GM12878 (cell line): ENCODE measurements at regions not wholly inside any gene's neighbourhood (a gene's known extent, or its start where the extent isn't known, plus 50 kb on each side); places are given as distances from the start of the nearest gene placed in this dataset.

ENCODE experiments used
- ATAC-seq: fragments of 200-7000 bp; cut with Tn5 transposase; 3 replicates; pipeline ENCODE4 v1.9.1; 2020; ENCODE audit warnings: mild to moderate bottlenecking, moderate library complexity
- BruUV-seq: library from RNA; stranded (reverse); fragments of 400-500 nt; replicated peaks from 2 replicates; lab custom pipeline; 2021; lab: Mats Ljungman, UMichigan
- CTCF ChIA-PET: fragments of 300-600 bp; sonication (Branson Sonifier 250); formaldehyde crosslinking; extraction: SDS; loops from one replicate; lab custom pipeline; 2021; ENCODE audit warnings: inconsistent platforms; lab: Yijun Ruan, JAX
- POLR2A ChIA-PET: fragments of 350-600 bp; formaldehyde crosslinking; extraction: SDS; loops from one replicate; lab custom pipeline; 2021; ENCODE audit warnings: inconsistent platforms; lab: Charles Lee
- RAD21 ChIA-PET: fragments of 300-600 bp; sonication (Branson Sonifier 250); formaldehyde crosslinking; loops from one replicate; lab custom pipeline; 2023; ENCODE audit warnings: antibody characterized with exemption; ENCODE audit not compliant: unreplicated experiment; lab: Charles Lee
- SMC1A ChIA-PET: fragments of 300-600 bp; sonication (Branson Sonifier 250); formaldehyde crosslinking; loops from one replicate; lab custom pipeline; 2023; ENCODE audit not compliant: unreplicated experiment, uncharacterized antibody; lab: Charles Lee
- DNase-seq: peaks from one replicate; pipeline ENCODE4 v3.0.0-alpha.2; 2011; ENCODE audit warnings: low read depth, low spot score
- FAIRE-seq: peaks from 3 replicates; lab custom pipeline; 2011; peaks lifted over from hg19 to GRCh38; lab: Jason Lieb, UNC
- H2AFZ ChIP-seq: 2 replicates; pipeline ENCODE4 v1.6.0; 2011; ENCODE audit warnings: low read depth, low read length, control low read depth; ENCODE audit not compliant: control insufficient read depth
- H3K27ac ChIP-seq: 2 replicates; pipeline ENCODE4 v1.5.1; 2011; ENCODE audit warnings: control low read depth; ENCODE audit not compliant: control insufficient read depth, insufficient read depth
- H3K27me3 ChIP-seq, 2 experiments: replicated peaks in 1 of 2; 2 replicates each; pipeline versions ENCODE4 v1.6.0 to v1.6.1; 2011; ENCODE audit warnings: low read length in 1 of 2; ENCODE audit not compliant: control insufficient read depth in 2 of 2, insufficient read depth in 2 of 2
- H3K36me3 ChIP-seq, 2 experiments: 2 replicates each; pipeline ENCODE4 v1.5.1; 2011; ENCODE audit warnings: low read length in 1 of 2; ENCODE audit not compliant: control insufficient read depth in 2 of 2, insufficient read depth in 2 of 2
- H3K4me1 ChIP-seq: 2 replicates; pipeline ENCODE4 v1.6.1; 2011; ENCODE audit warnings: mild to moderate bottlenecking, low read length, moderate library complexity, mixed read lengths; ENCODE audit not compliant: control insufficient read depth, insufficient read depth
- H3K4me2 ChIP-seq: 2 replicates; pipeline ENCODE4 v1.6.0; 2011; ENCODE audit warnings: control low read depth; ENCODE audit not compliant: control insufficient read depth, insufficient read depth
- H3K4me3 ChIP-seq: fragments of 200-600 bp; sonication (generic); 2 replicates; pipeline ENCODE4 v1.5.1; 2016
- H3K79me2 ChIP-seq: 2 replicates; pipeline ENCODE4 v1.6.0; 2011; ENCODE audit warnings: low read length; ENCODE audit not compliant: control insufficient read depth, insufficient read depth
- H3K9ac ChIP-seq: 2 replicates; pipeline ENCODE4 v1.8.0; 2011; ENCODE audit warnings: low read length, control low read depth, mixed read lengths; ENCODE audit not compliant: control insufficient read depth, insufficient read depth
- H3K9me3 ChIP-seq: replicated peaks from 3 replicates; pipeline ENCODE4 v1.5.1; 2011; ENCODE audit warnings: mild to moderate bottlenecking, low read length; ENCODE audit not compliant: control insufficient read depth, insufficient read depth
- H4K20me1 ChIP-seq: 2 replicates; pipeline ENCODE4 v1.6.0; 2011; ENCODE audit not compliant: control insufficient read depth, insufficient read depth
- CTCF ChIP-seq, 3 experiments: IDR thresholded peaks in 2 of 3; conservative IDR thresholded peaks in 1 of 3; 2 replicates each; pipeline ENCODE4 v1.5.1; 2011; ENCODE audit warnings: low read depth in 3 of 3, low read length in 3 of 3, mild to moderate bottlenecking in 3 of 3, control low read depth in 2 of 3, moderate library complexity in 2 of 3, inconsistent platforms in 1 of 3, mixed read lengths in 1 of 3; ENCODE audit not compliant: control insufficient read depth in 2 of 3, insufficient read depth in 1 of 3; ENCODE audit errors: extremely low read depth in 1 of 3
- KLF5 ChIP-seq: fragments of 450-650 bp; IDR thresholded peaks from 2 replicates; pipeline ENCODE4 v1.6.1; 2014; ENCODE audit warnings: mild to moderate bottlenecking; ENCODE audit not compliant: partially characterized antibody
- MTA3 ChIP-seq: IDR thresholded peaks from 2 replicates; pipeline ENCODE4 v1.6.1; 2012; ENCODE audit warnings: low read length, inconsistent platforms, borderline replicate concordance
- RUNX3 ChIP-seq: IDR thresholded peaks from 2 replicates; pipeline ENCODE4 v1.6.1; 2012; ENCODE audit warnings: low read length, inconsistent platforms
- SIN3A ChIP-seq: IDR thresholded peaks from 2 replicates; pipeline ENCODE4 v1.6.1; 2012; ENCODE audit warnings: low read depth, low read length, improper control_type of control experiment
- ZNF217 ChIP-seq: fragments of 450-650 bp; IDR thresholded peaks from 2 replicates; pipeline ENCODE4 v1.6.1; 2017; ENCODE audit warnings: antibody characterized with exemption, mild to moderate bottlenecking
- ZZZ3 ChIP-seq: IDR thresholded peaks from 2 replicates; pipeline ENCODE4 v1.6.1; 2011; ENCODE audit warnings: low read depth; ENCODE audit not compliant: control insufficient read depth, insufficient read length
- WGBS: methylation state at CpG from one replicate; pipeline ENCODE4 v1.1.6; 2016; ENCODE audit warnings: low lambda C conversion rate; ENCODE audit not compliant: insufficient replicate concordance, insufficient coverage; ENCODE audit errors: missing lambda C conversion rate; 5-methylcytosine and 5-hydroxymethylcytosine counted together
- in situ Hi-C: fragments of 300-500 bp; cut with MboI; formaldehyde crosslinking; loops from 9 replicates; pipeline ENCODE4 v1.14.3; 2018; ENCODE audit warnings: mixed read lengths
- intact Hi-C: fragments of 100-400 bp; cut with micrococcal nuclease; formaldehyde crosslinking; loops from one replicate; pipeline ENCODE4 v1.14.2; 2022; ENCODE audit not compliant: unreplicated experiment
- TF ChIP-seq, protein P1 (sequence below): fragments of 450-650 bp; IDR thresholded peaks from 2 replicates; pipeline ENCODE4 v1.6.1; 2018; ENCODE audit warnings: mild to moderate bottlenecking, low read depth, moderate library complexity; ENCODE audit not compliant: partially characterized antibody
- TF ChIP-seq, protein P2 (sequence below): IDR thresholded peaks from 2 replicates; pipeline ENCODE4 v1.6.1; 2012; ENCODE audit warnings: mild to moderate bottlenecking, low read depth, low read length

- no peak for TF ChIP-seq KLF5
- no peak for TF ChIP-seq RUNX3
Observed at GRCh38 chr3:81003008-81003645, 758.3 kb downstream of the GBE1 start (continued).

DNA sequence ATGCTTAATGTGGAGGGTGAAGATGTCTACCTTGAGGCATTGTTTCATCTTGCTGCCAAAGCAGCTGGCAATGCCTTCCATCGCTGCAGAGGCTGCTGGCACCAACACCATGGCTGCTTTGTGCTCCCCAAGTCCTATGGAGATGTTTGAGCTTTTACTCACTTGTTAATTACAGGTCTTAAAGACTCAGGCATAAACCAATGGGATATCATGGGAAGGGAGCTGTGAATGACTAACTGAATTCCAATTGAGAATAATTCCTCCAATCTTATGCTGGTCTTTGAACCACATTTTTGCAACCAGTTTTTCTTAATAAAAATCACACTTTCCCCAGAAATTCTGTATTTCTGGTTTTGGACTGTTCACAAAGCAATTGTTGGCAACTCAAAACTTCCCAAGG is 762.0 kb downstream of the GBE1 start:
- Histone ChIP-seq H3K9ac (no peak overlapping the region), H3K4me1 (no peaks in the 10 kb centered on the region), H3K27me3 (no peaks in the 10 kb centered on the region)
- TF ChIP-seq CTCF (IDR thresholded peaks at IDR 0.05 in 2 of 3, conservative IDR thresholded peaks at IDR 0.05 in 1 of 3; ENCODE audit: control insufficient read depth in 2 of 3, extremely low read depth in 1 of 3, insufficient read depth in 1 of 3, low read depth in 3 of 3, low read length in 3 of 3) = no peak
- no peak for TF ChIP-seq ZNF217
- no peak for TF ChIP-seq ZZZ3
- TF ChIP-seq SIN3A = no peak
- TF ChIP-seq, protein P1, sequence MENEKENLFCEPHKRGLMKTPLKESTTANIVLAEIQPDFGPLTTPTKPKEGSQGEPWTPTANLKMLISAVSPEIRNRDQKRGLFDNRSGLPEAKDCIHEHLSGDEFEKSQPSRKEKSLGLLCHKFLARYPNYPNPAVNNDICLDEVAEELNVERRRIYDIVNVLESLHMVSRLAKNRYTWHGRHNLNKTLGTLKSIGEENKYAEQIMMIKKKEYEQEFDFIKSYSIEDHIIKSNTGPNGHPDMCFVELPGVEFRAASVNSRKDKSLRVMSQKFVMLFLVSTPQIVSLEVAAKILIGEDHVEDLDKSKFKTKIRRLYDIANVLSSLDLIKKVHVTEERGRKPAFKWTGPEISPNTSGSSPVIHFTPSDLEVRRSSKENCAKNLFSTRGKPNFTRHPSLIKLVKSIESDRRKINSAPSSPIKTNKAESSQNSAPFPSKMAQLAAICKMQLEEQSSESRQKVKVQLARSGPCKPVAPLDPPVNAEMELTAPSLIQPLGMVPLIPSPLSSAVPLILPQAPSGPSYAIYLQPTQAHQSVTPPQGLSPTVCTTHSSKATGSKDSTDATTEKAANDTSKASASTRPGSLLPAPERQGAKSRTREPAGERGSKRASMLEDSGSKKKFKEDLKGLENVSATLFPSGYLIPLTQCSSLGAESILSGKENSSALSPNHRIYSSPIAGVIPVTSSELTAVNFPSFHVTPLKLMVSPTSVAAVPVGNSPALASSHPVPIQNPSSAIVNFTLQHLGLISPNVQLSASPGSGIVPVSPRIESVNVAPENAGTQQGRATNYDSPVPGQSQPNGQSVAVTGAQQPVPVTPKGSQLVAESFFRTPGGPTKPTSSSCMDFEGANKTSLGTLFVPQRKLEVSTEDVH = no peak
- no peak for TF ChIP-seq MTA3
- TF ChIP-seq, protein P2, sequence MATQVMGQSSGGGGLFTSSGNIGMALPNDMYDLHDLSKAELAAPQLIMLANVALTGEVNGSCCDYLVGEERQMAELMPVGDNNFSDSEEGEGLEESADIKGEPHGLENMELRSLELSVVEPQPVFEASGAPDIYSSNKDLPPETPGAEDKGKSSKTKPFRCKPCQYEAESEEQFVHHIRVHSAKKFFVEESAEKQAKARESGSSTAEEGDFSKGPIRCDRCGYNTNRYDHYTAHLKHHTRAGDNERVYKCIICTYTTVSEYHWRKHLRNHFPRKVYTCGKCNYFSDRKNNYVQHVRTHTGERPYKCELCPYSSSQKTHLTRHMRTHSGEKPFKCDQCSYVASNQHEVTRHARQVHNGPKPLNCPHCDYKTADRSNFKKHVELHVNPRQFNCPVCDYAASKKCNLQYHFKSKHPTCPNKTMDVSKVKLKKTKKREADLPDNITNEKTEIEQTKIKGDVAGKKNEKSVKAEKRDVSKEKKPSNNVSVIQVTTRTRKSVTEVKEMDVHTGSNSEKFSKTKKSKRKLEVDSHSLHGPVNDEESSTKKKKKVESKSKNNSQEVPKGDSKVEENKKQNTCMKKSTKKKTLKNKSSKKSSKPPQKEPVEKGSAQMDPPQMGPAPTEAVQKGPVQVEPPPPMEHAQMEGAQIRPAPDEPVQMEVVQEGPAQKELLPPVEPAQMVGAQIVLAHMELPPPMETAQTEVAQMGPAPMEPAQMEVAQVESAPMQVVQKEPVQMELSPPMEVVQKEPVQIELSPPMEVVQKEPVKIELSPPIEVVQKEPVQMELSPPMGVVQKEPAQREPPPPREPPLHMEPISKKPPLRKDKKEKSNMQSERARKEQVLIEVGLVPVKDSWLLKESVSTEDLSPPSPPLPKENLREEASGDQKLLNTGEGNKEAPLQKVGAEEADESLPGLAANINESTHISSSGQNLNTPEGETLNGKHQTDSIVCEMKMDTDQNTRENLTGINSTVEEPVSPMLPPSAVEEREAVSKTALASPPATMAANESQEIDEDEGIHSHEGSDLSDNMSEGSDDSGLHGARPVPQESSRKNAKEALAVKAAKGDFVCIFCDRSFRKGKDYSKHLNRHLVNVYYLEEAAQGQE = no peak
- TF ChIP-seq, all 136 proteins: peak for 0
- H3K79me2 ChIP-seq = no peaks in the 10 kb centered on the region
- no TSS peak for BruUV-seq
- H4K20me1 ChIP-seq = no peaks in the 10 kb centered on the region
- H3K27ac ChIP-seq = no peak overlapping the region
- ATAC-seq (no peak), DNase-seq (no peak), FAIRE-seq (no peak)
- H3K4me3 ChIP-seq = no peak overlapping the region
- H3K4me2 ChIP-seq = no peak overlapping the region
- in situ Hi-C loops = no loop called here
- no peak overlapping the region for H2AFZ ChIP-seq
- no peaks in the 10 kb centered on the region for H3K36me3 ChIP-seq
- CTCF ChIA-PET = no interaction called here
- WGBS = 0% methylated on average over 1 of the region's 1 CpG
- intact Hi-C loops = no loop called here
- POLR2A ChIA-PET = no interaction called here
- SMC1A ChIA-PET = interaction anchor here (0.7 to 0.8 kb wide), 2 partner anchors 9 to 22 kb away, joined by 3 read pairs; no protein-coding TSS in a partner anchor
- RAD21 ChIA-PET = no interaction called here
- no peaks in the 10 kb centered on the region for H3K9me3 ChIP-seq
